CD4-positive, alpha-beta memory T cell (primary cell): ENCODE measurements at regions not wholly inside any gene's neighbourhood (a gene's known extent, or its start where the extent isn't known, plus 50 kb on each side); places are given as distances from the start of the nearest gene placed in this dataset.

ENCODE experiments used
- CTCF ChIA-PET: fragments of 350-600 bp; sonication (Branson Sonifier 250); formaldehyde crosslinking; loops from one replicate; lab custom pipeline; 2021; ENCODE audit warnings: inconsistent platforms; ENCODE audit not compliant: partially characterized antibody; lab: Charles Lee
- POLR2A ChIA-PET: fragments of 350-600 bp; sonication (Branson Sonifier 250); formaldehyde crosslinking; loops from one replicate; lab custom pipeline; 2021; ENCODE audit not compliant: partially characterized antibody; lab: Charles Lee
- DNase-seq, 5 donors: peaks; one replicate each; pipeline versions ENCODE4 v3.0.0 to v3.0.0-alpha.2; 2020 to 2022; ENCODE audit warnings: mixed read lengths in 1 of 5
- H3K27ac ChIP-seq: one replicate; pipeline ENCODE4 v1.7.0; 2013; ENCODE audit warnings: low read depth, low read length
- H3K27me3 ChIP-seq: 2 replicates; pipeline ENCODE4 v1.7.0; 2013; ENCODE audit warnings: mild to moderate bottlenecking, low read length, moderate library complexity; ENCODE audit not compliant: insufficient read depth
- H3K36me3 ChIP-seq: 2 replicates; pipeline ENCODE4 v1.7.0; 2013; ENCODE audit warnings: mild to moderate bottlenecking, low read length, moderate library complexity; ENCODE audit not compliant: insufficient read depth
- H3K4me1 ChIP-seq: 2 replicates; pipeline ENCODE4 v1.7.0; 2013; ENCODE audit warnings: mild to moderate bottlenecking, low read length, moderate library complexity; ENCODE audit not compliant: insufficient read depth
- H3K4me3 ChIP-seq, 2 donors: one replicate each; pipeline ENCODE4 v1.7.0; 2013; ENCODE audit warnings: low read length in 2 of 2, mild to moderate bottlenecking in 1 of 2
- H3K9me3 ChIP-seq, 2 donors: one replicate each; pipeline ENCODE4 v1.7.0; 2013; ENCODE audit warnings: low read length in 2 of 2, control low read depth in 1 of 2; ENCODE audit not compliant: control insufficient read depth in 1 of 2
- H3K27ac Mint-ChIP-seq, 7 donors: one replicate each; pipeline ENCODE4 v1.8.0; 2020 to 2021; ENCODE audit warnings: mixed read lengths in 7 of 7, mild to moderate bottlenecking in 6 of 7, inconsistent platforms in 3 of 7, moderate library complexity in 3 of 7
- H3K27me3 Mint-ChIP-seq, 2 donors: one replicate each; pipeline ENCODE4 v1.8.0; 2020 to 2021; ENCODE audit warnings: mixed read lengths in 2 of 2
- H3K36me3 Mint-ChIP-seq, 2 donors: one replicate each; pipeline ENCODE4 v1.8.0; 2020 to 2021; ENCODE audit warnings: mixed read lengths in 2 of 2, inconsistent platforms in 1 of 2, mild to moderate bottlenecking in 1 of 2
- H3K4me1 Mint-ChIP-seq, 4 donors: one replicate each; pipeline ENCODE4 v1.8.0; 2020 to 2021; ENCODE audit warnings: mixed read lengths in 4 of 4, mild to moderate bottlenecking in 1 of 4
- H3K4me3 Mint-ChIP-seq, 8 donors: one replicate each; pipeline ENCODE4 v1.8.0; 2020 to 2021; ENCODE audit warnings: mixed read lengths in 8 of 8, mild to moderate bottlenecking in 7 of 8, moderate library complexity in 6 of 8, inconsistent platforms in 3 of 8
- H3K9me3 Mint-ChIP-seq, 8 donors: one replicate each; pipeline ENCODE4 v1.8.0; 2020 to 2021; ENCODE audit warnings: mixed read lengths in 8 of 8, mild to moderate bottlenecking in 5 of 8, inconsistent platforms in 3 of 8, moderate library complexity in 1 of 8
- intact Hi-C: fragments of 100-400 bp; cut with micrococcal nuclease; formaldehyde crosslinking; loops from one replicate; pipeline ENCODE4 v1.15.1; 2023

DNA sequence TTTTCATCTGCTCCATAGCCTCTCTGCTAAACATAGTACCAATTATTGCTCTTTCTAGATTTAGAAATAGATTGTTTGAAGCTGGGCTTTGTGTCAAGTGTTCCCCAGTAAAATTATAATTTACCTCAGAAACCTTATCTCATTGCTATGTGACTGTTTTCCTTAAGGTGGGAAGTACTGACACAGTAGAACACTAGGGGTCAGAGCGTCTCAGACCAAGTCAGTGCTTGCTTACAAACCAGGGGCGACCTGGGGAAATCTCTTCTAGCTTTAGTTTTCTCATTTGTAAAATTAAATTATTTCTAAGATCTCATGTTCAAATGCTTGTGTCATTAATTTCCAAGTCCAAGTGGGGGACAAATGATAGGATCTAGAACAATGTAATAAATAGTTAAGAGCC is 360.4 kb downstream of the RAPGEF2 start:
- intact Hi-C loops = no loop called here
- no peaks in the 10 kb centered on the region for H3K4me1 ChIP-seq
- peaks cover 4% of the 10 kb centered on the region in 2 donors for H3K27me3 Mint-ChIP-seq
- no peak overlapping the region for H3K27ac ChIP-seq
- peaks cover 0 to 4% of the 10 kb centered on the region in 2 donors for H3K9me3 ChIP-seq
- CTCF ChIA-PET = interaction anchor here (0.9 to 1.4 kb wide), 2 partner anchors 8 to 22 kb away, joined by 3 to 4 read pairs; no protein-coding TSS in a partner anchor
- peaks cover 0 to 29% (median 18%) of the 10 kb centered on the region in 8 donors for H3K9me3 Mint-ChIP-seq
- no peak overlapping the region for H3K4me3 ChIP-seq
- H3K4me1 Mint-ChIP-seq = no peaks in the 10 kb centered on the region
- no peaks in the 10 kb centered on the region for H3K36me3 ChIP-seq
- DNase-seq = no peak
- peaks cover 0 to 3% of the 10 kb centered on the region in 2 donors for H3K36me3 Mint-ChIP-seq
- POLR2A ChIA-PET = no interaction called here
- no peaks in the 10 kb centered on the region for H3K27me3 ChIP-seq
- no peak overlapping the region for H3K4me3 Mint-ChIP-seq
- no peak overlapping the region for H3K27ac Mint-ChIP-seq

DNA sequence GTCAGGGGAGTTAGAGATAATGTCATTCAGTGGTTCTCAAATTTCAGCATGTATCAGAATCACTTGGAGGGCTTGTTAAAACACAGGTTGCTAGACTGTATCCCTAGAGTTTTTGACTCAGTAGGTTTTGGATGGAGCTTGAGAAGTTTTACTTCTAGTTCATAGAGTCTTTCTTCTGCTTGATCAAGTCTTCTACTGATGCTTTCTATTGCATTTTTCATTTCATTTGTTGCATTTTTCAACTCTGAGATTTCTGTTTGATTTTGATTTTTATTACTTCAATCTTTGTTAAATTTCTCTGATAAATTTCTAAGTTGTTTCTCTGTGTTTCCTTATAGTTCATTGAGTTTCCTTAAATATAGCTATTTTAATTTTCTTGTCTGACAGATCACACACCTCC is 361.4 kb downstream of the RAPGEF2 start:
- H3K4me3 Mint-ChIP-seq = no peak overlapping the region
- intact Hi-C loops = no loop called here

DNA sequence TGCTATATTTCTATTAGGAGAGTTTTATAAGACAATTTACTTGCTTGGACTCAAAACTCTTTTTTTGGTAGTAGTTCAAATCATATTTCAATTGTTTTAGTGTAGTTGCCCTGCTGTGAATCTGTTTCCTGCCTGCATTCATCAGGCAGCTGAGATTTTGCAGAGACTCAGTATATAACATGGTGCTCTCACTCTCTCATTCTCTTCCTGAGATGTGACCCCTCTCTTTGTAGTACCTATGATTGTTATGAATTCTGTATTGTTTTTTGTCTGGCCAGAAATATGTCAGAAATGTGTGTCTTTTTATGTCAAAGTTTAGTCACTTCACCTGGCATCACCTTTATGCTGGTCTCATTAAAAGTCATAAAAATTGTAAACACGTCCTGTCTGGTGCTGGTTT is 374.0 kb downstream of the RAPGEF2 start:
- Mint-ChIP-seq H3K4me1 (no peaks in the 10 kb centered on the region), H3K27ac (no peak overlapping the region), H3K27me3 (peaks cover 2 to 3% of the 10 kb centered on the region in 2 donors), H3K4me3 (no peak overlapping the region), H3K36me3 (no peaks in the 10 kb centered on the region), H3K9me3 (peaks cover 0 to 4% (median 0%) of the 10 kb centered on the region in 8 donors)
- H3K4me1 ChIP-seq = no peaks in the 10 kb centered on the region
- no peaks in the 10 kb centered on the region for H3K9me3 ChIP-seq
- H3K27me3 ChIP-seq = no peaks in the 10 kb centered on the region
- no peak overlapping the region for H3K4me3 ChIP-seq
- CTCF ChIA-PET = interaction anchor here (1.3 kb wide), 1 partner anchor 10 kb away, joined by 3 read pairs; no protein-coding TSS in a partner anchor
- H3K36me3 ChIP-seq = no peaks in the 10 kb centered on the region
- H3K27ac ChIP-seq = no peak overlapping the region
- intact Hi-C loops = no loop called here
- no peak for DNase-seq
- POLR2A ChIA-PET = no interaction called here

More for the DNA sequence above, 361.4 kb downstream of the RAPGEF2 start:
- Mint-ChIP-seq H3K27ac (no peak overlapping the region), H3K4me1 (no peaks in the 10 kb centered on the region), H3K36me3 (peaks cover 0 to 3% of the 10 kb centered on the region in 2 donors), H3K9me3 (peaks cover 0 to 29% (median 18%) of the 10 kb centered on the region in 8 donors), H3K27me3 (peaks cover 4% of the 10 kb centered on the region in 2 donors)
- ChIA-PET CTCF (interaction anchor here (1.4 kb wide), 1 partner anchor 9 kb away, joined by 4 read pairs; no protein-coding TSS in a partner anchor), POLR2A (no interaction called here)
- Histone ChIP-seq H3K4me1 (no peaks in the 10 kb centered on the region), H3K27ac (no peak overlapping the region), H3K4me3 (no peak overlapping the region), H3K27me3 (no peaks in the 10 kb centered on the region), H3K9me3 (peaks cover 0 to 4% of the 10 kb centered on the region in 2 donors), H3K36me3 (no peaks in the 10 kb centered on the region)
- DNase-seq = no peak

DNA sequence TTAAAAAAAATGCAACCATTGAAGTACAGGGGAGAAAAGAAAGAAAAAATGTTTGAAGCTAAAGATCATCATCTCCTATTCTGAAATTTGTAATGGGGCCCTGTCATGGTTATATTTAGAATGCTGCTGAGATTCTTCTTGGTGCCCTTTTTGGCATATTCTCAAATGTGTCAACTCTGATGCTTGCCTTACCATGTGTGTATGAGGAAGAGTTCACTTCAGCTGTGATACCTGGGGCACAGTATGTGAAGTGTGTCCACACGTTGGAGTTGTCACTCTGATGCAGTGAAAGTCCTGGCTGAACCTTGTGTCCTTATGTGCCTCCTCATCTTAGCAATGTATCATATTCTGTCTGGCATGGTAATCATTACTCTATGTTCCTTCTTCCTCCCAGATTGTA is 377.9 kb downstream of the RAPGEF2 start:
- Histone ChIP-seq H3K4me1 (no peaks in the 10 kb centered on the region), H3K36me3 (no peaks in the 10 kb centered on the region), H3K27ac (no peak overlapping the region), H3K4me3 (no peak overlapping the region), H3K9me3 (no peaks in the 10 kb centered on the region), H3K27me3 (no peaks in the 10 kb centered on the region)
- Mint-ChIP-seq H3K27me3 (peaks cover 2 to 5% of the 10 kb centered on the region in 2 donors), H3K27ac (no peak overlapping the region), H3K4me3 (no peak overlapping the region), H3K36me3 (no peaks in the 10 kb centered on the region), H3K4me1 (no peaks in the 10 kb centered on the region), H3K9me3 (peaks cover 0 to 4% (median 0%) of the 10 kb centered on the region in 8 donors)
- CTCF ChIA-PET = no interaction called here
- POLR2A ChIA-PET = no interaction called here
- DNase-seq = no peak
- intact Hi-C loops = no loop called here

DNA sequence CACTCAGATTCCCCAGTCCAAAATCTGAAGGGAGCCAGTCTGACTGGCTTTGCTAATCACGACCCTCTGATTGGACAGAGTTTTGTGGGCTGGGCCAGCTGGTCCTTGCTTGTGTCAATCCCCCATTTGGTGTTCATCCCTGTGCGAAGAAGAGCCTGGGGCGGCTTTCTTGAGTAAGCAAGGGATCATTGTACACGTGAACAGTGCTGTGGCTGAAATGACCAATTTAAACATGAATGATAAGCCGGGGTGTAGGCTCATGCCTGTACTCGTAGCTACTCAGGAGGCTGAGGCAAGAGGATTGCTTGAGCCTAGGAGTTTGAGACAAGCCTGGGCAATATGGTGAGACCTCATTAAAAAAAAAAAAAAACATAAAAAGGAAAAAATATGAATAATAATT is 379.1 kb downstream of the RAPGEF2 start:
- Histone ChIP-seq H3K36me3 (no peaks in the 10 kb centered on the region), H3K9me3 (no peaks in the 10 kb centered on the region), H3K4me1 (no peaks in the 10 kb centered on the region), H3K4me3 (no peak overlapping the region), H3K27ac (no peak overlapping the region), H3K27me3 (no peaks in the 10 kb centered on the region)
- Mint-ChIP-seq H3K4me1 (no peaks in the 10 kb centered on the region), H3K36me3 (no peaks in the 10 kb centered on the region), H3K27ac (no peak overlapping the region), H3K27me3 (peaks cover 2 to 5% of the 10 kb centered on the region in 2 donors), H3K9me3 (peaks cover 0 to 4% (median 0%) of the 10 kb centered on the region in 8 donors), H3K4me3 (no peak overlapping the region)
- ChIA-PET POLR2A (no interaction called here), CTCF (no interaction called here)
- intact Hi-C loops = no loop called here
- no peak for DNase-seq

DNA sequence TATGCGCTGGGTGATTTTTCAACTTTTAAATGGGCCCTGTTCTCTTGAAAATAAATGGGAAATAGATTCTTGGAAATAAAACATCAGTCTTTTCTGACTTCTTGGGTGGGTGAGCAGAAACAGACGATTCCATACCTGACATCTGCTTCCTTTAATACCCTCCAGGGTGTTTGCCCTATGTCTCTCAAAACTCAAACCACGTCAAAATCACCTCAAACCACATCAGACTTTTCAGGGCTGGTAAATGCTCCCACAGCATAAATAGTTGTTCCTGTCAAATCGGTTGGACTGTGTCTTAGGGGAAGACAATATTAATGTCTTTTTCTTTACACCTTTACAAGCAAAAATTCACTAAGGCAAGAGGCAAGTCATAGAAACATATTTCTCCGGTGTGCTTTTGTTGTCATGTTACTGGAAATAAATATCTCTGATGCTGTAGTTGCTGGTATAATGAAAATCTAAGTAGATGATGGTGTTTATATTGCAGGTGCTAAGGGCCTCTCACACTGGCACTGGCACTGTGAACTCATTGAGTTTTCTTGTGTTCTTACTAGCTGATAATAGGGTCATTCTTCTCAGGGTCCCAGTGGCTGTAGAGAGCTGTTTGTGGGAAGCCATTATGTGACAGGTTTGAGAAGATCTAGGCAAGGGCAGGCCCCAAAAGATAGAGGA is 380.4 kb downstream of the RAPGEF2 start:
- peaks cover 4 to 5% of the 10 kb centered on the region in 2 donors for H3K27me3 Mint-ChIP-seq
- ChIA-PET CTCF (interaction anchor here (0.6 kb wide), 1 partner anchor 362 kb away, joined by 6 read pairs; no protein-coding TSS in a partner anchor), POLR2A (no interaction called here)
- Histone ChIP-seq H3K9me3 (no peaks in the 10 kb centered on the region), H3K27me3 (no peaks in the 10 kb centered on the region), H3K4me3 (no peak overlapping the region), H3K36me3 (no peaks in the 10 kb centered on the region), H3K4me1 (no peaks in the 10 kb centered on the region), H3K27ac (no peak overlapping the region)
- H3K9me3 Mint-ChIP-seq = peaks cover 0 to 2% (median 0%) of the 10 kb centered on the region in 8 donors
- intact Hi-C loops = no loop called here
- DNase-seq = no peak
- H3K27ac Mint-ChIP-seq = no peak overlapping the region
- H3K36me3 Mint-ChIP-seq = no peaks in the 10 kb centered on the region
- peaks cover 0 to 1% (median 0%) of the 10 kb centered on the region in 4 donors for H3K4me1 Mint-ChIP-seq
- H3K4me3 Mint-ChIP-seq = no peak overlapping the region

DNA sequence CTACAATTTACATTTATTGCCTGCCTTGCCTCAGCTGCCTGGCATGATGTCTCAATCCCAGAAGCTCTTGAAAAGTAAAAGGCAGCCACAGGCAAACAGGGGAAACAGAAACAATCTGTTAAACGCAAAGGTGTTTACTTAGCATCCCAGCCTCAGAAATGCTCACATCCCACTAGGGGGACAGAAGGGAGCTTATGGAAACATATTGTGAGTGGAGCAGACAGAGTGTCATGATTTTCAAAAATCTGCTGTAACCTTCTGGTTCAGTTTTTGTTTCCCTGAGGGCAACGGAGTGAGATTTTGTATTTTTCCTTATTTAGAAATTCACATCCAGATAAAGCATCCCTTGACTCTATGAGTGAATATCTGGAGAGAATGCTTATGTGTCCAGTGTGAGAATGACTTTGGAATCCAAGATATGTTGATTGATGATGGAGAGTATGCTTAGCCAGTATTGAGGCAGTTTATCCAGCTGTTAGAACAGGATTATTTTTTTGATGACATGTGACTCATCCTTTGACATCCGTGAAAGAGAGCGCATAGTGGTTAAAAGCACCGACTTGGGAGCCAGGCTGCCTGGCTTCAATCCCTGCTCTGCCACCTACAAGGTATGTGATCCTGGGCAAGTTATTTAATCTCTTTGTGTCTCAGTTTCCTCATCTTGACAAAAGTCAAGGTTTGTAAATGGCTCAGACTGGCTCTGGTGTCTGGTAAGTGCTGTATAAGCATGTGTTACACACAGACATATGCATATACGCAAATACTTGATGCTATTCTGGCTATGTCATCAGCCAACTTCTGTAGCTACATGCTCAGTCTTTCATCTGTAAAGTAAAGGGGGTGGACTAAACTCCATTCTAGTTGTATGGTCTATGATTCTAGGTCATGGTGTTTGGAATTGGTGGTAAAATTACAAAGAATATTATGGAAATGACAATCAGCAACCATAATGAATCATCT is 381.2 kb downstream of the RAPGEF2 start:
- intact Hi-C loops = no loop called here
- H3K9me3 ChIP-seq = no peaks in the 10 kb centered on the region
- no peak overlapping the region for H3K27ac Mint-ChIP-seq
- no peak overlapping the region for H3K4me3 ChIP-seq
- no peak for DNase-seq
- H3K4me1 ChIP-seq = no peaks in the 10 kb centered on the region
- H3K4me1 Mint-ChIP-seq = peaks cover 0 to 1% (median 0%) of the 10 kb centered on the region in 4 donors
- CTCF ChIA-PET = interaction anchor here (0.6 to 1.2 kb wide), 2 partner anchors 13 to 362 kb away, joined by 3 to 6 read pairs; no protein-coding TSS in a partner anchor
- peaks cover 0 to 2% (median 0%) of the 10 kb centered on the region in 8 donors for H3K9me3 Mint-ChIP-seq
- no peak overlapping the region for H3K4me3 Mint-ChIP-seq
- H3K27me3 ChIP-seq = no peaks in the 10 kb centered on the region
- no peaks in the 10 kb centered on the region for H3K36me3 Mint-ChIP-seq
- POLR2A ChIA-PET = no interaction called here
- peaks cover 5 to 7% of the 10 kb centered on the region in 2 donors for H3K27me3 Mint-ChIP-seq
- H3K27ac ChIP-seq = no peak overlapping the region
- H3K36me3 ChIP-seq = no peaks in the 10 kb centered on the region
